ENCODE measurements at regions not wholly inside any gene's neighbourhood (a gene's known extent, or its start where the extent isn't known, plus 50 kb on each side); places are given as distances from the start of the nearest gene placed in this dataset.
"Not testable (repeated sequence)": the region's sequence is repeated elsewhere in the genome, so short reads cannot be mapped to it uniquely, and the experiment has no call there.

DNA sequence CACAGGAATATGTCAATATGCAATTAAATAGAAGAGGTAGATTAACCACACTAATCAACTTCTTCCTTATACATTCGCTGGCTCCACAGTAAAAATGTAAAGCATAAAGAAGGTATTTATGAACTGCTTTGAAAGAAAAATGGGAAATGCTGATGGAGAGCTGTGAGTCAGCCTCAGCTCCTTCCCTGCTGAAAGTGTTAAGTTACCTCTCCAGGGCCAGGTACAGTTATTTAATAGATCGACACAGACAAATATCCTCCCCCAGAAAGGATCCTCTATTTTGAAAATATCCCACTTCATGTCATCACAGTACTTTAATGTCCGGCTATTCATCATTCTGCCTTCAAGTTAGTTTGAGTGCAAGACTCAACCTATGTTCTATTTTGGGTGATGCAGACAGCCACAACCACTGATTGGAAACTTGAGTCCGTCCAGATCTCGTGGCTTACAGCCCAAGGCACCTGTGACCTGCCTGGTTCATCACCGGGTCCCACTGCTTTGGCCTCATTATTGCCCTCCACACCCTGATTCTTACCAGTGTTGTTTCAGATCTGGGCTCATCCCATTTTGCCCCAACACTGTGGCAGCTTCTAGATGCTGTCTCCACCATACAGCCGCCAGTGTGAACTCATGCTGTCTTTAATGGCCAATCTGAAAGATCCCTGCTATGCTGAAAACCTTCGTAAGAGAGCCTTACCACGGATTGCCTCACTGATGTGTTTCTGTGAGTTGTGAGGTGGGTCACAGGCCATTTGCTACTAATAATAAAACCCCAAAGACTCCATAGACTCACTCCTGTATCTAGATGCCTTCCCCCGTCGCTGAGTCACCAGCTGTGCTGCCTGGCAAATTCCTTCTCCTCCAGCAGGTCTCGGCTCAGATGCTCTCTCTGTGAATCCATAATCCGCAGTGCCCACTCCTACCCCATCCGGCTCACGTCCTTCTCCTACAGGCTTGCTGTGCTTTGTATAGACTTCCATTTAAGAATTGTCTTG, 56.2 kb upstream of the DDAH1 start:
- DNase-seq (ENCODE audit: low read depth): peak; percentile 47

DNA sequence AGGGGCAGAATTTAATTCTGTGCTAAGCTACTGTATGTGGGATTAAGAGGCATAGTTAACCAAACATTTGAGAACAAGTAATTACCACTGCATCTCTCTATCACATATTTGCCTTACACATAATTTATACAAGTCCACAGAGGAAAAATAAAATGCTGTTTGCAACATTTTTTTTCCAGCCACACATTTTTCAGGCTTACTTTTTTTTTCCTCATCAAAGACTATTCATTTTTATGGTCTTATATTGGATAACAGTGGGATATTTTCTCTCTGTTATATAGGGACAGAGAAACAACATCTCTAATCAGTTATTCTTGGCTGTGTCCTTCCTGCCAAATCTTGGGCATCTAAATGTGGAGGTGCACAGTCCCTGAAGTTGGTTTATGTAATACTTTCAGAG, 57.5 kb upstream of the DDAH1 start:
- not testable (repeated sequence) for DNase-seq (ENCODE audit: low read depth)

DNA sequence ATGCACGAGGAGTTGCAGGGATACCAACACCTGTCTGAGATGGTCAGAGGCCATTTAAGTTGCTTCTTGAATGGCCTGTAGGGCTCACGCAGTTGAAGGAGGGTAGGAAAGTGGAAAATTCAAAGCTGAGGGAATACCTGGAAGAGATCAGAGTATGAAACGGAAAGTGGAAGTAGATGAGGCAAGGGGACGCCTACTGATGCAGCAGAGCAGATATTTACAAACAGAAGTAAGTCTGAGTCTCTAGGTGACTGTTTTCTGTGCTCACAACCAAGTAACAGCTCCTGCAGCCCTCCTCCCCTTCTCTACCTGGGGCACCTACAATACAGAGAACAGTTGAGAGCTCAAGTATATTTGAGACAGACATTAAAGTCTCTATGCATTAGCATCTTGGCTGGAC, 57.5 kb upstream of the CCN1 start:
- not testable (repeated sequence) for DNase-seq (ENCODE audit: low read depth)

DNA sequence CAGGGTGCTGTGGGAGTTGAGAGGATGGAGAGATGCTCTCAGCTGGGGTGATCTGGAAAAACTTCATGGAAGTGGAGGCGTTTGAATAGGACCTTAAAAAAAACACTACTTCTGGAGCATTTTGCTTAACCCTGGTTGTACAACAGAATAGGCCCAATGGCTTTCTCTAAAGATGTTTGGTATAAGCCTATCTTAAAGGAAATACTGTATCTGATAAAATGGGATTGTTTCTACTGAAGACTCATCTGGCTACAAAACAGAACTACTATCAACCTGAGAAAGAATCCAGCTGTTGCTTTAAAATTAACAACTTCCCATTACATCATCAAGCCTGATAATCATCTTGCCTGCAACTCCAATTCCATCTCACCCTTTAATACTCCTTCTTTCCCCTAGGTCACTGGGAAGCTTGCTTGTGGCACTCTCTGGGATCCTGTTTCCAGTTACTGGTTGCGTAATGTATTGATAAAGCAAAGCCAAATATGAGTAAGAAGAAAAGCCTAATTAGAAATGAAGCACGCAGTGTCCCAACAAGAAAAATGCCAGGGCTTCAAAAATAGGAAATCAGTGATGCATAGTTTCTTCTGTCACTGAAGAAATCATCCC, 56.2 kb upstream of the CCN1 start:
- not testable (repeated sequence) for DNase-seq (ENCODE audit: low read depth)

DNA sequence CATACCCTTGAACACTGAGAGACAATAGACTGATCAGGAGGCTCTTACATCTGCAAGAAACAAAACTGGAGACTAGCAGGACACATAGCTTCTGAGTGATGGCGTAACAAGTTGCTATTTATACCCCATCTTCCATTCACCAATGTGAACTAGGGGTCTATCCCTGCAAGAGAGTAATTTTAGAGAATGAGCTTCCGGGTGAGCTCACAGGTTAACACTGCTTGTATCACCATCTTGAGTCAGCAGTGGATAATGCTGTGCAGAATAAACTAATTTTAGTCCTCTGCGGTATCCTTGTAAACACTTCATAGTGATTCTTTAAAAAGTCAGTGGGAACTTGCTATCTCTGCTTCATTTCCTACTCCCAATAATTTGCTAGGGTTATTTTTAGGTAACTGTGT, 55.0 kb upstream of the CCN1 start:
- DNase-seq (ENCODE audit: low read depth): peak; percentile 70

DNA sequence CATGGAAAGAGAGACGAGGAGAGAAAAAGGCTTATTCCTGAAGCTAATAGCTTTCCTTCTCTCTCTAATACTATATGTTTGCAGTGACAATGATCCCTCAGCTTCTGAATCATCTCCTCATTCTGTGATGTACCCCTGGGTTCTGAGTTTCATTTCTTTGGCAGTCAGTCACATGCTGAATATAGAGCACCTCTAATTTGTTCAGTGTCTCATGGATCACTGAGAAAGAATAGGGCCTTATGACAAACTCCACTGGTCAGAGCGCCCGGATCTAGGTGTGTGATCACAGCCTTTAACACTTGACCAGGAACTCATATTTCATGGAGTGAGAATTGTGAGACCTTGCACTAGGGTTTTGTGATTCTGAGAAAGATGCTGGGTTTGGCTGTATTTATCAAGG, 54.3 kb upstream of the CCN1 start:
- peak; percentile 16 for DNase-seq (ENCODE audit: low read depth)

DNA sequence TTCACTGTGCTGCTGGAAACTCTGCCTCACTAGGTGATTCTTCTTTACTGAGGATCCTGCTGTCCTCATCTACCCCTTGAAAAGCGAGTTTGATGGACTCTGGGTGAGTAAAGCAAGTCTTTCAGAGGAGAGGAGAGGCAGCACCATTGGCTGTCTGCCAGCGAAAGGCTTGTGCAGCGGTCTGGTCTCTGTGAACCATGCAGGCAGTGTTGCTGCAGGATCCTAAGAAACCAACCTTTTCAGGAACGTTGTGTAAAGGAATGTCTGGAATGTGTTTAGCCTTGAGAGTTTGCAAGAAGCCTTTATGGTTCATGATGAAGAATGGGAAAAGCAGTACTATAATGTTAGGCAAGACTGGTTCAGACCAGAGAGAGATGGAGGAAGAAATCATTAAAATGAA, 53.4 kb upstream of the CCN1 start:
- DNase-seq (ENCODE audit: low read depth): peak; percentile 79

All from myocyte (in vitro differentiated cells).